Panc1 (cell line): ENCODE measurements at regions not wholly inside any gene's neighbourhood (a gene's known extent, or its start where the extent isn't known, plus 50 kb on each side); places are given as distances from the start of the nearest gene placed in this dataset.
A peak's percentile ranks its signal among the peaks of the same experiment; 100 is the strongest.

Experiments used
- ATAC-seq: fragments of 200-7000 bp; cut with Tn5 transposase; 2 replicates; pipeline ENCODE4 v1.9.1; 2020; ENCODE audit warnings: mild to moderate bottlenecking, moderate library complexity
- BruUV-seq: library from RNA; stranded (reverse); fragments of 400-500 nt; replicated peaks from 2 replicates; lab custom pipeline; 2021; lab: Mats Ljungman, UMichigan
- CTCF ChIA-PET: fragments of 300-600 bp; sonication (Branson Sonifier 250); formaldehyde crosslinking; loops from one replicate; lab custom pipeline; 2022; ENCODE audit warnings: antibody characterized with exemption; lab: Charles Lee
- POLR2A ChIA-PET: fragments of 300-600 bp; sonication (Branson Sonifier 250); formaldehyde crosslinking; loops from one replicate; lab custom pipeline; 2022; ENCODE audit warnings: antibody characterized with exemption; lab: Charles Lee
- DNase-seq: peaks from one replicate; pipeline ENCODE4 v3.0.0-alpha.2; 2010; ENCODE audit warnings: low read depth, low spot score
- H3K27ac ChIP-seq: 2 replicates; pipeline ENCODE4 v1.5.1; 2011; ENCODE audit warnings: mild to moderate bottlenecking, low read length, inconsistent platforms
- H3K27me3 ChIP-seq: fragments of 200-500 bp; sonication (Bioruptor generic); 2 replicates; pipeline ENCODE4 v1.6.0; 2014; ENCODE audit warnings: low read length, inconsistent platforms; ENCODE audit not compliant: control insufficient read depth, insufficient read depth
- H3K36me3 ChIP-seq: fragments of 200-500 bp; sonication (Bioruptor generic); 2 replicates; pipeline ENCODE4 v1.5.1; 2014; ENCODE audit warnings: inconsistent platforms, mild to moderate bottlenecking, low read length, moderate library complexity; ENCODE audit not compliant: control insufficient read depth, insufficient read depth
- H3K4me1 ChIP-seq: 2 replicates; pipeline ENCODE4 v1.5.1; 2011; ENCODE audit warnings: inconsistent platforms, mild to moderate bottlenecking, low read length, moderate library complexity; ENCODE audit not compliant: control insufficient read depth, insufficient read depth
- H3K4me3 ChIP-seq, 2 experiments: 2 replicates each; pipeline ENCODE4 v1.5.1; 2011 to 2012; ENCODE audit warnings: low read depth in 2 of 2, low read length in 2 of 2, mild to moderate bottlenecking in 2 of 2, inconsistent platforms in 1 of 2, moderate library complexity in 1 of 2
- H3K9me3 ChIP-seq: fragments of 200-500 bp; sonication (Bioruptor generic); 2 replicates; pipeline ENCODE4 v1.5.1; 2014; ENCODE audit warnings: low read depth, mild to moderate bottlenecking, inconsistent platforms, low read length, moderate library complexity; ENCODE audit not compliant: control insufficient read depth, insufficient read depth
- CTCF ChIP-seq: fragments of 450-650 bp; IDR thresholded peaks from 2 replicates; pipeline ENCODE4 v1.5.1; 2017; ENCODE audit warnings: mild to moderate bottlenecking
- POLR2AphosphoS5 ChIP-seq: IDR thresholded peaks from 2 replicates; pipeline ENCODE4 v1.6.1; 2012; ENCODE audit warnings: mild to moderate bottlenecking, low read depth, low read length, moderate library complexity
- REST ChIP-seq, 2 experiments: IDR thresholded peaks; 2 replicates each; pipeline ENCODE4 v1.6.1; 2011 to 2012; ENCODE audit warnings: low read depth in 2 of 2, control low read depth in 1 of 2, low read length in 1 of 2, mild to moderate bottlenecking in 1 of 2, moderate library complexity in 1 of 2; ENCODE audit not compliant: insufficient read depth in 1 of 2
- SIN3A ChIP-seq: IDR thresholded peaks from 2 replicates; pipeline ENCODE4 v1.6.1; 2012; ENCODE audit warnings: low read depth, mild to moderate bottlenecking, low read length, moderate library complexity, borderline replicate concordance; ENCODE audit not compliant: insufficient read depth
- TCF7L2 ChIP-seq: IDR thresholded peaks from 2 replicates; pipeline ENCODE4 v1.6.1; 2011; ENCODE audit warnings: mild to moderate bottlenecking, low read depth, low read length, inconsistent platforms
- in situ Hi-C: cut with HindIII; loops from 2 replicates; pipeline ENCODE4 v1.10.0; 2016; ENCODE audit warnings: low sequenced_read_pairs, low pct_unique_long_range_greater_than_20kb
- intact Hi-C: fragments of 100-400 bp; cut with micrococcal nuclease; formaldehyde crosslinking; loops from one replicate; pipeline ENCODE4 v1.10.0; 2022; ENCODE audit not compliant: unreplicated experiment

- ChIA-PET CTCF (interaction anchor here (0.6 to 1.0 kb wide), 2 partner anchors 18 to 29 kb away, joined by 3 to 12 read pairs; no protein-coding TSS in a partner anchor), POLR2A (no interaction called here)
- BruUV-seq: no TSS peak
- intact Hi-C loops: no loop called here
- Histone ChIP-seq H3K9me3 (no peaks in the 10 kb centered on the region), H3K27ac (no peak overlapping the region), H3K4me3 (no peak overlapping the region), H3K4me1 (no peaks in the 10 kb centered on the region), H3K36me3 (no peaks in the 10 kb centered on the region), H3K27me3 (peaks cover 18% of the 10 kb centered on the region)
- in situ Hi-C loops: no loop called here
- ATAC-seq (peak; percentile 69; the same call in 1 of the 2 replicates), DNase-seq (peak; percentile 33)
- TF ChIP-seq REST (IDR thresholded peaks at IDR 0.05; ENCODE audit: insufficient read depth in 1 of 2, low read depth in 2 of 2, low read length in 1 of 2) (no peak), CTCF (peak; percentile 82)
Measured at GRCh38 chr11:32006799-32007388, 84.0 kb upstream of the RCN1 start.

GRCh38 chr11:32005786-32006416, 85.0 kb upstream of the RCN1 start:
- POLR2A ChIA-PET: no interaction called here
- Histone ChIP-seq H3K27me3 (peaks cover 19% of the 10 kb centered on the region), H3K27ac (no peak overlapping the region), H3K36me3 (no peaks in the 10 kb centered on the region), H3K9me3 (no peaks in the 10 kb centered on the region), H3K4me3 (no peak overlapping the region), H3K4me1 (no peaks in the 10 kb centered on the region)
- ATAC-seq (no peak), DNase-seq (no peak)
- BruUV-seq: no TSS peak
- in situ Hi-C loops: no loop called here
- no peak for TF ChIP-seq POLR2AphosphoS5
- TF ChIP-seq TCF7L2: no peak
- no peak for TF ChIP-seq REST (IDR thresholded peaks at IDR 0.05; ENCODE audit: insufficient read depth in 1 of 2, low read depth in 2 of 2, low read length in 1 of 2)
- no peak for TF ChIP-seq CTCF
- TF ChIP-seq SIN3A: no peak
- CTCF ChIA-PET: no interaction called here
- intact Hi-C loops: no loop called here
